22Rv1 (cell line): ENCODE measurements at regions not wholly inside any gene's neighbourhood (a gene's known extent, or its start where the extent isn't known, plus 50 kb on each side); places are given as distances from the start of the nearest gene placed in this dataset.

Experiments
- H3K27ac ChIP-seq: fragments of 450-650 bp; 2 replicates; pipeline ENCODE4 v1.5.1; 2017
- ZFX ChIP-seq: fragments of 450-650 bp; IDR thresholded peaks from 2 replicates; pipeline ENCODE4 v1.6.1; 2017; ENCODE audit warnings: antibody characterized with exemption, borderline replicate concordance
- TF ChIP-seq, protein P1 (sequence below): fragments of 450-650 bp; IDR thresholded peaks from 2 replicates; pipeline ENCODE4 v1.5.1; 2017; ENCODE audit warnings: mild to moderate bottlenecking

GRCh38 chr12:92597118-92597517 is 105.7 kb upstream of the PLEKHG7 start:
- TF ChIP-seq ZFX = no peak
- TF ChIP-seq, protein P1, sequence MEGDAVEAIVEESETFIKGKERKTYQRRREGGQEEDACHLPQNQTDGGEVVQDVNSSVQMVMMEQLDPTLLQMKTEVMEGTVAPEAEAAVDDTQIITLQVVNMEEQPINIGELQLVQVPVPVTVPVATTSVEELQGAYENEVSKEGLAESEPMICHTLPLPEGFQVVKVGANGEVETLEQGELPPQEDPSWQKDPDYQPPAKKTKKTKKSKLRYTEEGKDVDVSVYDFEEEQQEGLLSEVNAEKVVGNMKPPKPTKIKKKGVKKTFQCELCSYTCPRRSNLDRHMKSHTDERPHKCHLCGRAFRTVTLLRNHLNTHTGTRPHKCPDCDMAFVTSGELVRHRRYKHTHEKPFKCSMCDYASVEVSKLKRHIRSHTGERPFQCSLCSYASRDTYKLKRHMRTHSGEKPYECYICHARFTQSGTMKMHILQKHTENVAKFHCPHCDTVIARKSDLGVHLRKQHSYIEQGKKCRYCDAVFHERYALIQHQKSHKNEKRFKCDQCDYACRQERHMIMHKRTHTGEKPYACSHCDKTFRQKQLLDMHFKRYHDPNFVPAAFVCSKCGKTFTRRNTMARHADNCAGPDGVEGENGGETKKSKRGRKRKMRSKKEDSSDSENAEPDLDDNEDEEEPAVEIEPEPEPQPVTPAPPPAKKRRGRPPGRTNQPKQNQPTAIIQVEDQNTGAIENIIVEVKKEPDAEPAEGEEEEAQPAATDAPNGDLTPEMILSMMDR = no peak
- no peak overlapping the region for H3K27ac ChIP-seq

DNA sequence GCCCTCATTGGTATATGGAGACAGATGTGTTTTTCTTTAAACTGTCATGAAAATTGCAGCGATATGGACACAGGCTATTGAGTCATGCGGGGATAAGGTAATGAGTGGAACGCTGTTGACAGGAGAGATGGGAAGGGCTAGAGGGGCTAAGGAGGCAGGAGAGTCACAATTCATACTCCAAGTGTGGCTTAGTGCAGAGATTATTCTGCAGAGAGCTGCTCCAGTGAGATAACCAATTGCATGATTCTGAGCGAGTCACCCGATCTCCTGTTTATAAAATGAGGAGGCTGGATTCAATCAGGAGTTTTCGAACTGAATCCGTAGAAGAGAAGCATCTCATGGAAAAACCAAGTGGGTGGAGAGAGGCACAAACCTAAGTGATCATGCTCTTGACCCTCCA is 106.4 kb upstream of the PLEKHG7 start:
- H3K27ac ChIP-seq = no peak overlapping the region
- TF ChIP-seq, protein P1 = no peak
- no peak for TF ChIP-seq ZFX

DNA sequence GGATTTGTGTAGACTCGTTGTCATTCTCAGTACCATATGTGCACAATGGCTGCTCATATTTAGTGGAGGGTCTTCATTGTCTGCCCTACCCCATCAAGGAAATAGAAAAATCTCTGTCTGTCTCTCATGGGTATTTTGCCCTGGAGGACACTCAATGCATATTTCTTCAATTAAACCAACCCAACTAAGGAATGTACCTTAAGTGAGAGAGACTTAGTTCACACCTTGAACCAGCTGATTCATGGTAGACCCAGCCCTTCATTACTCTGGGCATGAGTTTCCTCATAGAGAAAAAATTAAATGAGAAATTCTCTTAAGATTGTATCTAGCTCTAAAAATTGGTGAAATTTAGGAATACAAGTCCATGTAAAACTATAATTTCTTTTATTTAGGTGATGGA is 107.1 kb upstream of the PLEKHG7 start:
- H3K27ac ChIP-seq = no peak overlapping the region

DNA sequence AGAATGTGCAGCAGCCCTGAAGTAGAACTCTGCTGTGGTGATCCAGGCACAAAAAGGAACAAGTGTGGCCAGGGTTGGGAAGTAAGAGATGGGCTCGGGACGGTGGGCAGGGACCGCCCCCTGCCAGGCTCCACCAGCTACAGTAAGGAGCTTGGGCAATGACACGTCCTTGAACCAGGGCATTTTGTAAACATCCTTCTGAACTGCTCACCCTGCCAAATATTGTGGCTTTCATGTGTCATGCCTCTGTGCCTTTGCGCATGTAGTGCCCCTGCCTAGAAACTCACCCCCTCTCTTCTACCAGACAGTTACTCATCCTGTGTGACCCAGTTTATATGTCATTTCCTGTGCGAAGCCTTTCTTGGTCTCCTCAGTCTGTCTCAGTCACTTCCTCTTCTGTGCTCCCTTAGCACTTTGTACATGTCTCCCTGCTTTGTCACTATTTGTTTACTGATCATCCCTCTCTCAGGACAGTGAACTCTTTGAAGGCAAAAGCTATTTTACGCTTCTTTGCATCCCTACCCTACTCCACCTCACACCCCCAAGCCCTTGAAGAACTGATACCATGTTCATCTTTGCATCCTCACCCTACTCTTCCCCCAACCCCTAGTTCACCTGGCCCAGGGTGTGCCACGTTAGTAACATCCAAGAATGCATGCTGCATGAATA is 108.9 kb upstream of the PLEKHG7 start:
- no peak for TF ChIP-seq ZFX
- TF ChIP-seq, protein P1 = no peak
- no peak overlapping the region for H3K27ac ChIP-seq

More for the DNA sequence above, 107.1 kb upstream of the PLEKHG7 start:
- TF ChIP-seq ZFX = no peak
- TF ChIP-seq, protein P1 = no peak

DNA sequence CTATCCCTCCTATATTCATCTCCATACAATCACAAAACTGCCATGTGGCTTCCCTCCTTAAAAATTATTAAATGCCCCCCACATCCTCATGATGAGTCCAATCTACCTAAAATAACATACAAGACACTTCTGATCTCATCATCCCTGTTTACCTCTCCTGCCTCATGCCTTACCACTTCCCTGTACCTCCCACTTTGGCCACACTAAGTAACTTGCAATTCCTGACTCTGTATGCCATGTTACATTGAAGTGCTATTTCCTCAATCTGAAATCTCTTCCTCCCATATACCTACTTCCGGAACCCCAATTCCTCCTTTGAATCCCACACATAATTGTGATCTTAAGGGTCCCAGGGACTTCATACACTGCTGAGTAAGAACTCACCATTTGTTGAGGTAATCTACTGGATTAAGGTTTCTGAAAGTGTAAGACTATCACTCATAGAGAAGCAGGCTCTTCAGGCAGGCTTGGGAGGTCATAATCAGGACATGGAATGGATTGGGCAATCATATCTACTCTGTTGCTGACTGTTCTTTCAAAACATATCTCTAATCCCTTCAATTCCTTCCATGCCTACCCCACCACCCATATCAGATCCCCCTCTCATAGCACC is 117.6 kb upstream of the PLEKHG7 start:
- no peak overlapping the region for H3K27ac ChIP-seq
- TF ChIP-seq, protein P1 = no peak
- no peak for TF ChIP-seq ZFX

GRCh38 chr12:92583910-92584309 is 118.9 kb upstream of the PLEKHG7 start:
- no peak for TF ChIP-seq ZFX
- TF ChIP-seq, protein P1 = no peak

GRCh38 chr12:92582893-92583292 is 119.9 kb upstream of the PLEKHG7 start:
- H3K27ac ChIP-seq = no peak overlapping the region
- no peak for TF ChIP-seq ZFX
- TF ChIP-seq, protein P1 = no peak

More at GRCh38 chr12:92583910-92584309, 118.9 kb upstream of the PLEKHG7 start:
- no peak overlapping the region for H3K27ac ChIP-seq
